ENCODE measurements at regions not wholly inside any gene's neighbourhood (a gene's known extent, or its start where the extent isn't known, plus 50 kb on each side); places are given as distances from the start of the nearest gene placed in this dataset.

DNA sequence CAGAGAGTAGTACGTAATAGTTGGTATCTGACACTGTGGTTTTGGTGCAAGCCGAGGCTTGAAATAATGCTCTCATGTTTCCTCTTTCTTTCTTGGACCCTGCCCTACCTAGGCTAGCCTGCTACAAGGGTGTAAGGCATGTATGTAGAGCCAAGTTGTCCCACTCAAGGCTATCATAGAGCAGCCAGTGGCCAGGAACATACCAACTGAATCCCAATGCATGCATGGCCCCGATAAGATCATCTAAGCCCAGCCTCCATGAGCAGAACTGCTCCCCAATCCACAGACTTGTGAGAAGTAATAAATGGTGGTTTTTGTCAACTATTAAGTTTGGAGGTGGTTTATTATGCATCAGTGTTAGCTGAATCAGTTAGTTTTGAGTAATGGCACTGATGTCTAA is 250.2 kb downstream of the SH2D4B start:
- TF ChIP-seq, protein P1, sequence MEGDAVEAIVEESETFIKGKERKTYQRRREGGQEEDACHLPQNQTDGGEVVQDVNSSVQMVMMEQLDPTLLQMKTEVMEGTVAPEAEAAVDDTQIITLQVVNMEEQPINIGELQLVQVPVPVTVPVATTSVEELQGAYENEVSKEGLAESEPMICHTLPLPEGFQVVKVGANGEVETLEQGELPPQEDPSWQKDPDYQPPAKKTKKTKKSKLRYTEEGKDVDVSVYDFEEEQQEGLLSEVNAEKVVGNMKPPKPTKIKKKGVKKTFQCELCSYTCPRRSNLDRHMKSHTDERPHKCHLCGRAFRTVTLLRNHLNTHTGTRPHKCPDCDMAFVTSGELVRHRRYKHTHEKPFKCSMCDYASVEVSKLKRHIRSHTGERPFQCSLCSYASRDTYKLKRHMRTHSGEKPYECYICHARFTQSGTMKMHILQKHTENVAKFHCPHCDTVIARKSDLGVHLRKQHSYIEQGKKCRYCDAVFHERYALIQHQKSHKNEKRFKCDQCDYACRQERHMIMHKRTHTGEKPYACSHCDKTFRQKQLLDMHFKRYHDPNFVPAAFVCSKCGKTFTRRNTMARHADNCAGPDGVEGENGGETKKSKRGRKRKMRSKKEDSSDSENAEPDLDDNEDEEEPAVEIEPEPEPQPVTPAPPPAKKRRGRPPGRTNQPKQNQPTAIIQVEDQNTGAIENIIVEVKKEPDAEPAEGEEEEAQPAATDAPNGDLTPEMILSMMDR (IDR thresholded peaks at IDR 0.05 in 4 of 5, conservative IDR thresholded peaks at IDR 0.05 in 1 of 5): no peak
- no peak for TF ChIP-seq POLR2A (IDR thresholded peaks at IDR 0.05)
